CD4-positive, alpha-beta T cell treated with Interferon alpha-2 for 1 hour (primary cell): ENCODE measurements at regions not wholly inside any gene's neighbourhood (a gene's known extent, or its start where the extent isn't known, plus 50 kb on each side); places are given as distances from the start of the nearest gene placed in this dataset.

Experiments
- DNase-seq, 2 donors: peaks; one replicate each; pipeline ENCODE4 v3.0.0-alpha.2; 2020 to 2022

DNA sequence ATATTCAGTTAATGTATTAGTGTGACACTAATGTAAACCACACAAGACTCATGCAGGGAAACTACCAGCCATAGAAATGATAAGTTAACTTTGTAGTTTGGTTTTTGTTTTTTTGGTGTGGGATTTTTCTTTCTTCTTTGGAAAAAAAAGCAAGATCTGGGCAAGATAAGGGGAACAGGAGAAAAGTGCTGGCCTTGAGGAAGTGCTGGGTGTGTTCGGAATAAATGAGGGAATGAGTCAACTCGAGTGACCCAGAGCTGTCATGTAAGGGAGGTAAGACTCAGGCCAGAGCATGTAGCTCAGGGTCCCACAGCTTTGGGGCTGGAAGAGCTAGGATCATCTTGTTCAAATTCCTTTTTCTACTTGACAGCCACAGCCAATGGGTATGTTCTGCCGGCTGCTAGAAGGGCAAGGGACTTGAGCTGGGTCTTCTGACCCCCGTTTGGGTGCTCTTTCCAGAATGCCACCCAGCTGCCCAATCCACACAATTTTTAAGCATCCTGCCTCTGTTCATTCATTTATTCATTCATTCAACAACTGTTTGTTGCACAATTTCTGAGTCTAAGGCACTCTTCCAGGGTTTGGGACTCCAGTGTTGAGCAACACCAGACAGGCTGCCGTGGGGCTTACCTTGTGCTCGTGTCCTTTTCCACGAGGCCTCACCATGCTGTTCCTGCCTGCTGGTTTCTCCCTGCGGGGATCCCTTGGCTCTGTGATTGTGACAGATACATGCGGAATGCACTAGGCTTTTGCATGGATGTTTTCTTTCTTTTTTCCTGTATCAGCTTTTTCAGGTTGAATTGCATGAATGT is 54.5 kb downstream of the CLDN34 start:
- DNase-seq: no peak

DNA sequence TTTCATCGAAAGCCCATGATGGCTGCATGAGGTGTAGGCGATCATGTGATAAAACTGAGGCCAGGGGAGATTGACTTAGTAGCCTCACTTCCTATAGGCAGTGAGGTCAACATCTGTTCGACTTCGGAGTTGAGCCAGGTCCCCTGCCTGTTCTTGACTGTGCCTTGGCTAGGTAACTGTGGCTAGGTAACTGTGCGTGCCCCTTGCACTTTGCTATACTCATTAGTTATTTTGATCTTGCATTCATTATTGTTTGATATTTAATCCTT is 55.0 kb downstream of the CLDN34 start:
- DNase-seq: no peak

DNA sequence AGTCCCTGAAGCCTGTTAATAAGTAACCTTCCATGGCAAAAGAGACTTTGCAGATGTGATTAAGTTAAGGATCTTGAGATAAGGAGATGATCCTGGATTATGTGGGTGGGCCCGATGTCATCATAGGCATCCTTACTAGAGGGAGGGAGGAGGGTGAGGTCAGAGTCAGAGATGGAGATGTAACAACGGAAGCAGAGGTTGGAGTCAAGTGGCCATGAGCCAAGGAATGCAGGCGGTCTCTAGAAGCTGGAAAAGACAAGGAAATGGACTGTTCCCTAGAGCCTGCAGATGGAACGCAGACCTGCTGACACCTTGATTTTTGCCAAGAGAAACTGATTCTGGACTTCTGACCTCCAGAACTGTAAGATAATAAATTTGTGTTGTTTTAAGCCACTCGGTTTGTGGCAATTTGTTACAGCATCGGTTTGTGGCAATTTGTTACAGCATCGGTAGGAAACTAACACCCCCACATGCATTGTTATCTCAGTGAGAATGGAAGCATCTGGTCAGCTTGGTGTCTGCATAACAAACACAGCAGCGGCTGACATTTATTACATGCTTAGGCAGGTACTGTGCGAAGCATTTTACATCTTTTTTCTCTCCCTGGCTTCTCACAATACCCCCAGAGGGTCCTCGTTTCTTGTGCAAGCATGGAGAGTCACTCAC is 55.6 kb downstream of the CLDN34 start:
- DNase-seq: no peak

DNA sequence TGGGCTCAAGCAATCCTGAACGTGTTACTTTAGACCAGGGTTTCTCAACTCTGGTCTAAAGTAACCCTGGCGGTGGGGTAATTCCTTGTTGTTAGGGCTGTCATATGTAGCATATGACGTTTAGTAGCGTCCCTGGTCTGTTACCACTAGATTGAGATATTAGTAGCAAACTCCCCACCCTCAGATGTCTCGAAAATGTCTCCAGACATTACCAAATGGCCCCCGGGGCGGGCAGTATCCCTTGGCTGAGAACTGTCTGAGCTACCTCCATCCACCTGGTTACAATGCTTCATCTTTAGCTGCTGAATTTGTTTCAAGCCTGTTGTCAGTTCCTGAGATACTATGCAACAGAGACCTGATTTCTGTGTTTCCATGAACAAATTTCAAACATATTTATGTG is 56.7 kb downstream of the CLDN34 start:
- no peak for DNase-seq

DNA sequence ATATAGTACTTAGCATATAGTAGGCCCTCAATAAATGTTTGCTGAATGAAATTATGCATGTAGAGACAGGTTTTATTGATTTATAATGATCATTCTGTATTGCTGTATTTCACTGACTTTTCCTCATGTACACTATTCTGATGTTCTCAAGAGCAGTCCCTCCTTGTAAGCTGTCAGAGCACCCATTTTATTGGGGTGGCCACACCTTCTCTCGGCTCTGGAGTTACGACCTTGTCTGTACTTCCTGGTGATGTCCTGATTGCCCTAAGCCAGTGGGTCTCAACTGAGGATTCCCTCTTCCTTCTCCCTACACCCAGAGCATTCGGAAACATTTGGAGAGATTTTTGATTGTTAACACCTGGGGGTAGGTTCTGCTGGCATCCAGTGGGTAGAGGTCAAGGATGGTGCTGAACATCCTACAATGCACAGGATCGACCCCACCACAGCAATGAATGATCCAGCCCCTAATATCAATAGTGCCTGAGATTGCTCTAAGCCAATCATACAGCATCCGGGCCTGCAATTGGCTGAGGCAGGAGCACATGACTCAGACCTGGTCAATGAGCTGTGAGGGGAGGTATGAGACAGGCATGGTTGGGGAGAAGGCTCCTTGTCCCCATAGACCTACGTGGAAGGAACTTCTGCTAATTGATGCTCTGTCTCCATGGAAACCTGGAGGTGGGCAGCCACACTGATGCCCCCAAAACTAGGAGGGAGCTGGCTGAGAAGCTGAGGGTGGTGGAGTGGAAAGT is 58.8 kb downstream of the CLDN34 start:
- no peak for DNase-seq

DNA sequence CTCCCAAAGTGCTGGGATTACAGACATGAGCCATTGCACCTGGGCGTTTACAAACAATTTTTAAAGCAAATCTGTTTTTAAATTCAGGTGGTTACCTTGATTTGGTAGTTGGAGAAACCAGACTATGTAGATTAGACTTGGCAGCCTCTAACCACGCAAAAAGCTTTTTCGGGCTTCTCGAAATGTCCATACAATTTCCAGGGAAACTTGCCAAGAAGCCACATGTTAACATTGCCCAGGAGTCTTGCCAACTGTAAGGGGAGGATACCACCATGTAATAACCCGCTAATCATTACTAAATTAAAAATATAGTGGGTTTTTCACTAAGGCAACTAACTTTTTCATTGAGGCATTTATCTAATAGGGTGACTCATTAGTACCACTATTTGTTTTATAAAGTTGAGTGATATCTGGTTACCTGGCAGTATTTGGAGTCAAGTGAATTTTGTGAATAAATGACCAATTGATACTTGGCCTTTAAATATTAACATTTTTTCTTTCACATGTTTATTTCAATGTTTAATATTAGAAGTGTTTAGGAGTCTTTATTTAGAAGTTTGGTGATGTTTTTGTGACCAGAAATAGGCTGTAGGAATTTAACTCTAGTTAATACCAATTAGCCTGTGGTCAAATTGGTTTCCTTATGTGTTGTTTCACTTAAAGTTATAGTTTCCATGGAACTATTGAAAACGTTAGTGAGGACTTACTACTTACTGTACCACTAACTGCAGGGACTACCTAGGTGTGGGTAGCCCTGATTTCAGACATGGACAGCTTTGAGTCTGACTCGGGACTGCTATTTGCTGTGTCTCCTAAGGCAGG is 61.3 kb downstream of the CLDN34 start:
- no peak for DNase-seq

DNA sequence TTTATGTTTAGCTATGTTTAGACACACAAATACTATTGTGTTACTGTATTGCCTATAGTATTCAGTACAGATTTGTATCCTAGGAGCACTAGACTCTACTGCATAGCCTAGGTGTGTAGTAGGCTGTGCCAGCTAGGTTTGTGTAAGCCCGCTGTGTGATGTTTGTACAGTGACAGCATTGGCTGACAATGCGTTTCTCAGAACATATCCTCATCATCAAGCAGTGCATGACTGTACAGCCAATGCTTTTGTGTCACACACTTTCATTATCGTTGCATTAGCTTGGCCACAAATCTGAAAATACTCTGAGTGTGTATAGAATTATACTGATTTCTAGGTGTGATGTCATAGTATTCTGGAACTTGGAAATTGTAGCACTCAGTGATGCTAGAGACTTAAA is 63.4 kb downstream of the CLDN34 start:
- DNase-seq: no peak

DNA sequence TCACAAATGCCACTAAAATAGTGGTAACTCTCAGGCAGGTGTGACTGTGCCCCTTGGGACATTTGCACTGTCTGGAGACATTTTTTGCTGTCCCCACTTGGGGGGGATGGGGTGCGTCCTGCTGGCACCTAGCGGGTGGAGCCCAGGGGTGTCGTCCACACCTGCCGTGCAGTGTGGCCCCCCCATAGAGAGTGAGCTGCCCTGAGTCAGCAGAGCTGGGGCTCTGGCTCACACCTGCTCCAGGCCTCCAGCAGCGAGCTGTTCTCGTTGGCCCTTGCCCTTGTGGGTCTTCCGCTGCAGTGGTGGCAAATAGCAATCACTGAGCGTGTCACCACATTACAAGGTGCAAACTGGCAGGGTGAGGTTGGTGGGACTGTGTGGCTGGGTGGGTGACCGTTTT is 64.6 kb downstream of the CLDN34 start:
- no peak for DNase-seq

DNA sequence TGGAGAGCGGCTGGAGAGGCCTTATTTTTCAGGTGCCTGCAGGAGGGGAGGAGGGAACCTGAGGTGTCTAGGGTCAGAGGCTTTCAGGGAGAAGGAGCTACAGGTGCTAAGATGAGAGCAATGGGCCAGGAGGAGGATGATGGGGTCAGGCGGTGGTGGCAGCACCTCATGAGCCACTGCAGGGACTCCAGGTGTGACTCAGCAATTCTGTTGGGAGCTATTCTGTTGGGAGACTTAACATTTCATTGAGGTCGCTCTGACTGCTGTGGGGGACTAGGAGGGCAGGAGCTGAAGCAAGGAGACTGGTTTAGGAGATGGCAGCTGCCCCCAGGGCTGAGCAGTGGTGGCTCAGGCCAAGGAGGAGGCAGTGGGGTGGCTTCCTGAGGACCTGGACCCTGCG is 65.0 kb downstream of the CLDN34 start:
- DNase-seq: no peak

DNA sequence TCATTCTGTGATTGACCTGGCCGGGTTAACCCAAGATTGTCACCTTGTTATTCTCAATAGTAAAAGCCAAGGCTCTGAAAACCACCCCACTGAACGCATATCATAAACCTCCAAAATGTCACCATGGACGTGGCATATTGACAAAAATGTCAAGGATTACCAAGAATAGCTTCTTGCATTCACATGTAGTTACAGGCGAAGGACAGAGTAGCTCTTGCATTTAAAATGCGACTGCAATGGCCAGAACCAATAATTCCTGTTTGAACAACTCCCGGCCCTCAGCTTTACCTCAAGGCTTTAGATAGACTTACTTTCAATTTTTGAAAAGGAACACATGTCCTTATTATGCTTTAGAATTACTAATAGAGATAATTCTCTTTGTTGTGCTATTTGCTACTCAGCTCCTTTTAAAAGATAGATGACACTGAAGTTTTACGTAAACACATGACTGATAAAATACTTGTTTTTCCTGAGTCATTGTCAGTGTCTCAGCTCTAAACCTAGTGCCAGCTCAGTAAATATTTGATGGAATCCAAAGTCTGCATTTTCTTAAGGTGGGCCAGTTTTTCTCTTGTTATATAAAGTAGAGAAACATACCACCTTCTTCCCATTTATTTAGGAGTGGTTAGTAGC is 66.3 kb downstream of the CLDN34 start:
- no peak for DNase-seq

DNA sequence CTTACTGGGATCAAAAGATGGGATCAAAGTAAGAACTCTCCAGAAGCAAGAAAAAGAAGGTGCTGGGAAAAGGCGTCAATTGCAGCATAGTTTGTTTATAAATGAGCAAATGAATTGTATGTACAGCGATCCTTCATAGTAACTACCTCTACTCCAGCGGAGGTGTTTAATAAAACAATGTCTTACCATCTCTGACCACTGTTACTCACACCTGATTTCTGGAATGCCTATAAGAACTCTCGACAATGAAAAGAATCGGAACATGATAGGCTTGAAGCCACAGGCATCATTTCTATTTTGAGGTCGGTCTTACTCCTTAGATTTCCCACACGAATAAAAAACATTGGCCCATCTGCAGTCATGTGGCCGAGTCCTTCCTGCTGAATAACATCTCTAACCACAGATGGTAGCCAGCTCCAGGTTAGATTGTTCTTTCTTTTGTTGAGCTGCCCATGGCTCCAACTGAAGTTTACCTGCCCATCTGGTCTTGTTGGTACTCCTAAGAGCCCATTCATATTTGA is 67.6 kb downstream of the CLDN34 start:
- DNase-seq: no peak

DNA sequence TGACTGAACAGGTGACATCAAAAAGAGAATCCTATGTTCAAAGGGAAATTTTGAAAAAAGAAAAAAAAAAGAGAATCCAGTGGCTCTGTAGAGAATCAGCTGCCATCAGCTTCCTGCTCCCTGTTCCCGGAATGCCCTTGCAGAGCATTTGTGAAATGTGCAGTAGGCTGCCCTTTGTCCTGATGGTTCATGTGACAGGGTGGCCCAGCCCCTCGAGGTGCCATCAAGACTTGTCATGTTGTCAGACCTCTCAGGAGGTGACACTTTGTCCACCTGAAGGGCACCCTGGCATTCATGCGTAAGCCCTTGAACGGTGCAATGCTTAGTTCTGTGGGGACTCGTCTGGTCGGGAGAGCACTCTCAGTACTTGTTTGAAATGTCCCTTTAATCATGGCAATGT is 71.4 kb downstream of the CLDN34 start:
- DNase-seq: no peak

DNA sequence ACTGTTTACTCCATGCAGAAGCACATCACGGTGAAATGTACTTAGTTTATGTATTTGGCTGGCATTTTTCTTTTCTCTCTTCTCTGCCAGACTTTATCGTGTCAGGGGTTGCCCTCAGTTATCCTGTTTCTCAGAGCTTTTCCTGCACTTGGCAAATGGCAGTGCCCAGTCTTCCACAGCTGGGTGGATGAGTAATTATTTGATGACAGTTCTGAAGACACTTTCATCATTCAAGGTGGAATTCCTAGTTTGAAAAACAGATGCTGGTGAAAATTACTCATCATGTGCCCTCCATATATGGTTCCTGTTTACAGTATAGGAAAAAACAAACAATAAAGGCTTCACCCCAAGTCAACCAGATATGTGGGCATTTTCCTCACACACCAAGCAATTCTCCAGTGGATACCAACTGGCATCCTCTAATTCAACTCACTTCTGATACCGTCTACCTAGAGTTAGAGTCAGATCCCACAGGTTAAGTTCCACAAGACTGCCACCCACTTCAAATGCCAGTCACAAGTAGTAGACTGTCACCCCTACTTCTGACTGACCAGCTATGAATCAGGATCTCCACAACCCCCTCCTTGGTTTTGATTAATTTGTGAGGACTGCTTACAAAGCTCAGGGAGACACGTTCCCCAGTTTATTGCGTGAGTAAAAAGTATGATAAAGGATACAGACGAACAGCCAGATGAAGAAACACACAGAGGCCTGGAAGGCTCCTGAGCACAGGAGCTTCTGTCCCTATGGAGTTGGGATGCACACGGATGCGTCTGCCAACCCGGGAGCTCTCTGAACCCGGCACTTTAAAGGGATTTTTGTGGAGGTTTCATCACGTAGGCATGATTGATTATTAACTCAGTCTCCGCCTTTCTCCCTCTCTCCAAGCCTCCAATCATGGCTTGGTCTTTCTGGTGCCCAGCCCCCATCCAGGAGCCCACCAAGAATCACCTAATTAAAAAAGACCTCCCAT is 72.9 kb downstream of the CLDN34 start:
- DNase-seq: no peak

DNA sequence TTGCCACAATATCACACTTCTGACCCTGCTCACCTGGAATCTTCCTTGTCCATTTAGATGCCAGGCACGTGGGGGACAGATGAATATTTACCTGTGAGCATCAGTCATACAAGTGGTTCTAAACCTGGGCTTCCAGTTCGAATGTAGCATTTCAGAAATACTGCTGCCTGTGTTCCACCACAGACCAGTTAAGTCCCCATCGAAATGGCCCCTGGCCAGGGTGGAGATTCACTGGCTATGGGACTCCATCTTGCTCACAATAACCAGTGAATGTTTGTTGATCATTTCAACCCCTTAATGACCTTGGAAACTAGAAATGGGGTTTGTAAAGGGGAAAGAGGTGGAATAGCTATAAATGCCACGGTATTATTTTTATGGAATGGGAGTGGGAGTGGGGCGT is 73.8 kb downstream of the CLDN34 start:
- no peak for DNase-seq

DNA sequence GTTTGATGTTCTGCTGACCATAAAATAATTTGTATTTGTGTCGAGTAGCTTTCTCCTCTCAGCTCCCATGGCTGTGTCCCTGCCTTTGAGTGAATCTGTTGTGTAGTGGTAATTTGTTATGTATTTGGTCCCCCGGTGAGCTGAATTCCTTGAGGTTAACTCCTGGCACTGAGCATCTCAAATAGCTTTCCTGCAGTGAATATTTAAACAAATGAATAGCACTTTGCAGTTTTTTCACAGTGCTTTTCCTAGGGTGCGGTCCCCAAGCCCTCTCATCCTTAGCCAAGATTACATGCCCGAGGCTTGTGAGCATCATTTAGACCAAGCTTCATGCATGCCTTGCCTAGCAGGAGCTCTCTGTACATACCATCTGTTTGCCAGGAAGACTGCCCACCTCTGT is 74.2 kb downstream of the CLDN34 start:
- no peak for DNase-seq

DNA sequence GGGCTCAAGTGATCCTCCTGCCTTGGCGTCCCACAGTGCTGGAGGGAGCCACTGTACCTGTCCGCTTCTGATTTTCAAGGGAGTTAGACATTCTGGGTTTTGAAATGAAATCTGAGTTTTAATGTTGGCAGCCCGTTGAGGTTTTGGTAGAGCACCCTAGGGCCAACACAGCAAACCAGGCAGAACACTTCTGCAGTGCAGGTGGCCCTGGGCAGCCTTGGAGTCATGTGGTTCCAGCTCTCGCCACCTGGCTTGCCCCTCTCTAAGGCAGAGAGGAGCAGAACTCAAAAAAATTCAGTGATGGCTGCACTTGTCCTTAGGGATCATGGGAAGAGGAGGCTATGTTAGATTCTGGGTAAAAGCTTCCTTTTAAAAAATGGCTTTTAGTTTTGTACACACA is 74.9 kb downstream of the CLDN34 start:
- DNase-seq: no peak

DNA sequence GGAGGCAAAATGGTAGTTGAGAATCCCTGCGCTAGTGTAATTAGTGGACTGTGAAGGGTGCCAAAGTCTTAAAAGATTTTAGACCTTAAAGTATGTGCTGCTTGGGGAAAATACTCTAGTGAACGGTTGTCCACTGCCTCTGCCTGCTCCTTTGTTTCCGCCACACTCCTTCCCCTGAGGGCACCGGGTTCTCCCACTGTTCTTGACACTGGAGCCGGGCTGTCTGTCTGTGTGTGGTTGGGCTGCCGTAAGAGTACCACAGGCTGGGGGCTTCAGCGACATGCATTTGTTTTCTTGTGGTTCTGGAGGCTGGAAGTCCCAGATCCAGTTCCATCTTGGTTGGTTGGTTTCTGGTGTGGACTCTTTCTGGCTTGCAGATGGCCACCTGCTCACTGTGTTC is 76.2 kb downstream of the CLDN34 start:
- DNase-seq: no peak

DNA sequence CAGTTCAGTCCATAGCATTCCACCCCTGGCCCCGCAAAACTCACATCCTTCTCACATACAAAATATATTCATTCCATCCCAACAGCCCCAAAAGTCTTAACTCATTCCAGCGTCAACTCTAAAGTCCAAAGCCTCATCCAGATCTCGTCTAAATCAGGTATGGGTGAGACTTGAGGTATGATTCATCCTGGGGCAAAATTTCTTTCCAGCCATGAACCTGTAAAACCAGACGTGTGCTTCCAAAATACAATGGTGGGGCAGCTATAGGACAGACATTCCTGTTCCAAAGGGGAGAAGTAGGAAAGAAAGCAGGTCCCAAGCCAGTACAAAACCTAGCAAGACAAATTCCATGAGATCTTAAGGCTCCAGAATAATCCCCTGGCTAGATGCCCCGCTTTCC is 76.9 kb downstream of the CLDN34 start:
- DNase-seq: no peak

DNA sequence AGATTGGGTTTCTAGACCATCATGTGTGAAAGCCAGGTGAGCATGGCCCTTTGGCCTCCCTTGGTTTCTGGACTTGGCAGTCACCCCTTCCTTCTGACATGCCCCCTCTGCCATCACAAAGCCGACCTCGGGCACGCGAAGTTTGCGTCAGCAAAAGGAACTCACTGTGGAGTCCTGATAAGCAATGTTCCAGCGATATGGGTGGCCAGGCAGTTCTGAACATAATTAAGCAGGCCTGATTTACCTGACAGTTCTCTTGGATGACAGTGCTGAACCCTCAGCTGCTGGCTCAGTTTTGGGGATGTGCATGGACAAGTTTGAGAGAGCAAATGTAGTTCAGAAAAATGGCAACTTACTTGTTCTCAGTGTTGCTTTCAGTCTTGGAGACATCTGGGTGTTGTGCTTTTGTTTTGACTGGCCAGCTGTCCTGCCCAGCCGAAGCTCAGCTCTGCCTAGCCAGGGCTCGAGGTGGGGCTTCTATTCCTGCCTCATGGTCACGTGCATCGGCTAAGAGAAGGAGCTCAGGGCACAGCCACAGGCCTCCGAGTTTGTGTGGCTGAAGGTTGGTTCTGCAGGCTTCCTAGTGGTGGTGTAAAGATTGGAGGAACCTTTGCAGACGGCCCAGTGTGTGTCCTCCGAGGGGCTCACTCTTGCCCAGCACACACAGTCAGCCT is 78.3 kb downstream of the CLDN34 start:
- DNase-seq: no peak

DNA sequence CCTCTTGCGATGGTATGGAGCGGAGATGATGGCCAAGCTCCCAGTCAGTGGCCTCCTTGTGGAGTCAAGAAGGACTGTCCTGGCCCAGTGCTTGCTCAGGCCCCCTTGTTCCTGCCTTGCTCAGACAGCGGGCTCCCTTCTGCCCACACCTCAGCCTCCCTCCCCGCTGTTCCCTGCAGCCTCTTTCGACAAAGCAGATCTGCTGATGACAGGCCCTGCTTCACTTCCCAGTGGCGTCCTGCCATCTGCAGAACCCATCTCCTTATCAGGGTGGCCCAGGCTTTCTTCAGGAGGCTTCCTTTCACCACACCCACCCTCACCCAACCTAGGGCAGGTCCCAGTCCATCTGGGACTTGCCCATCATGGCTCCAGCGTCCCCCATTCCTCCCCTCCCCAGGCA is 80.0 kb downstream of the CLDN34 start:
- no peak for DNase-seq

DNA sequence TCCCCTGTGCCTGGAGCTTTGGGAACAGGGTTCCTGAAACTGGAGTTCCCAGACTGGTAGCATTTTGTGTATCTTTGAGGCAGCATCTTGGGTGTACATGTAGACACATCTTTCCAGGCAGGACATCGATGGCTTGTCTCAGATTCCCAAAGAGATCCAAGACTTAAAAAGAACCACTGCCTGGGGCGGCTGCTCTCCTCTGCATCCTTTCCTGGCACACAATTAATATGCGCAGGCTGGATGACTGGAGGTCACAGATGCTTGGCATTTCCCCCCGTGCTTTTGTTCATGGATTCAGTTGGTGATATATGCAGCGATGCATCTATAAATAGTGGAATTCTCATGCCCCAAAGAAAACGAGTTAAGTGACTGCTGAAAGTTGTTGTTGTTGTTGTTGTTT is 80.5 kb downstream of the CLDN34 start:
- DNase-seq: no peak
